ENCODE measurements at regions not wholly inside any gene's neighbourhood (a gene's known extent, or its start where the extent isn't known, plus 50 kb on each side); places are given as distances from the start of the nearest gene placed in this dataset.
A peak's percentile ranks its signal among the peaks of the same experiment; 100 is the strongest.

- DNase-seq (ENCODE audit: low read depth), result no peak
- TF ChIP-seq, protein P1, sequence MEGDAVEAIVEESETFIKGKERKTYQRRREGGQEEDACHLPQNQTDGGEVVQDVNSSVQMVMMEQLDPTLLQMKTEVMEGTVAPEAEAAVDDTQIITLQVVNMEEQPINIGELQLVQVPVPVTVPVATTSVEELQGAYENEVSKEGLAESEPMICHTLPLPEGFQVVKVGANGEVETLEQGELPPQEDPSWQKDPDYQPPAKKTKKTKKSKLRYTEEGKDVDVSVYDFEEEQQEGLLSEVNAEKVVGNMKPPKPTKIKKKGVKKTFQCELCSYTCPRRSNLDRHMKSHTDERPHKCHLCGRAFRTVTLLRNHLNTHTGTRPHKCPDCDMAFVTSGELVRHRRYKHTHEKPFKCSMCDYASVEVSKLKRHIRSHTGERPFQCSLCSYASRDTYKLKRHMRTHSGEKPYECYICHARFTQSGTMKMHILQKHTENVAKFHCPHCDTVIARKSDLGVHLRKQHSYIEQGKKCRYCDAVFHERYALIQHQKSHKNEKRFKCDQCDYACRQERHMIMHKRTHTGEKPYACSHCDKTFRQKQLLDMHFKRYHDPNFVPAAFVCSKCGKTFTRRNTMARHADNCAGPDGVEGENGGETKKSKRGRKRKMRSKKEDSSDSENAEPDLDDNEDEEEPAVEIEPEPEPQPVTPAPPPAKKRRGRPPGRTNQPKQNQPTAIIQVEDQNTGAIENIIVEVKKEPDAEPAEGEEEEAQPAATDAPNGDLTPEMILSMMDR (conservative IDR thresholded peaks at IDR 0.05; ENCODE audit: low read depth, low read length), result no peak
- no peak overlapping the region for H3K4me3 ChIP-seq (ENCODE audit: low read length)
Observed at GRCh38 chr3:35500641-35501350, 138.5 kb upstream of the ARPP21 start.

GRCh38 chr3:35502699-35503098 is 136.6 kb upstream of the ARPP21 start:
- DNase-seq (ENCODE audit: low read depth), result no peak
- H3K4me3 ChIP-seq (ENCODE audit: low read length), result no peak overlapping the region
- TF ChIP-seq, protein P1 (conservative IDR thresholded peaks at IDR 0.05; ENCODE audit: low read depth, low read length), result no peak

GRCh38 chr3:35505181-35505580 is 134.1 kb upstream of the ARPP21 start:
- peak overlapping the region; percentile 9 for H3K4me3 ChIP-seq (ENCODE audit: low read length)
- TF ChIP-seq, protein P1 (conservative IDR thresholded peaks at IDR 0.05; ENCODE audit: low read depth, low read length), result no peak
- no peak for DNase-seq (ENCODE audit: low read depth)

GRCh38 chr3:35505772-35506171 is 133.6 kb upstream of the ARPP21 start:
- no peak for DNase-seq (ENCODE audit: low read depth)
- H3K4me3 ChIP-seq (ENCODE audit: low read length), result no peak overlapping the region

GRCh38 chr3:35519936-35520335 is 119.4 kb upstream of the ARPP21 start:
- DNase-seq (ENCODE audit: low read depth), result no peak
- H3K4me3 ChIP-seq (ENCODE audit: low read length), result no peak overlapping the region
- TF ChIP-seq, protein P1 (conservative IDR thresholded peaks at IDR 0.05; ENCODE audit: low read depth, low read length), result no peak

More at GRCh38 chr3:35505772-35506171, 133.6 kb upstream of the ARPP21 start:
- TF ChIP-seq, protein P1 (conservative IDR thresholded peaks at IDR 0.05; ENCODE audit: low read depth, low read length), result no peak

DNA sequence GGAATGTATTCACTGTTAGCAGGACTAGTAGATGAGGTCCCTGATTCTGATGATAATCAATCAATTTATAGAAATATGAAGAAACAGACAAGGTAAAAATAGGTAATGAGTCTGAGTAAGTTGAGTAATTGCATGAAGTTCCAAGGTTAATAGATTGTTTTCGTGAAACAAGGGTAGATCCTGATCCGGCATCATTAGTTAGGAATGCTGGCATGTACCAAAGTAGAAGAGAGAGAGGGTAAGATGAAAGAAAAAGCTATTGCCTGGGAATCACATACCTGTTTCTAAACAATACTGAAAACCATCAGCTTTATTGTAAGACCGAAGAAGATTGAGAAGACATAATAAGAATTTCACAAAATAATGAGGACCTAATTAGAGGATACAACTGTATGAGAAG is 118.1 kb upstream of the ARPP21 start:
- H3K4me3 ChIP-seq (ENCODE audit: low read length), result no peak overlapping the region
- DNase-seq (ENCODE audit: low read depth), result no peak
- TF ChIP-seq, protein P1 (conservative IDR thresholded peaks at IDR 0.05; ENCODE audit: low read depth, low read length), result no peak

DNA sequence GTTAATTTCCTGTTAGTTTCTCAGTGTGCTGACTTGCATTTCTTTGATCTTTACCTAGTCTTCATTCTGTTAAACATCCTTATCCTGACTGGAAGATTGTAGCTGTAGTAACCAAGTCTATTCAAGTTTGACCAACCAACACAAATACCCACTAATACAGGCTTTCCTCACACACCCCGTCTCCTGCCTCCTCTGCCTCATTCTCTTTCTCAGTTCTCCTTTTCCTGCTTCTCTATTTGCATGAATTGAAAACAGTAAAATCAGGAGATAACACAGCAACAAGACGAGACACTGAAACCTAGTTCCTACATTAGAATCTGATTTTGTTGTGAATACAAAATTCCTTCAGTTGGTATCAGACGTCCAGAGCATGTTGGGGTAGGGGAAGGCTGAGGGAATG is 116.9 kb upstream of the ARPP21 start:
- no peak for DNase-seq (ENCODE audit: low read depth)
- no peak overlapping the region for H3K4me3 ChIP-seq (ENCODE audit: low read length)
- TF ChIP-seq, protein P1 (conservative IDR thresholded peaks at IDR 0.05; ENCODE audit: low read depth, low read length), result no peak

All from retinal pigment epithelial cell (primary cell).